GM12878 (cell line): ENCODE measurements at regions not wholly inside any gene's neighbourhood (a gene's known extent, or its start where the extent isn't known, plus 50 kb on each side); places are given as distances from the start of the nearest gene placed in this dataset.

Source experiments
- ATAC-seq: fragments of 200-7000 bp; cut with Tn5 transposase; 3 replicates; pipeline ENCODE4 v1.9.1; 2020; ENCODE audit warnings: mild to moderate bottlenecking, moderate library complexity
- BruUV-seq: library from RNA; stranded (reverse); fragments of 400-500 nt; replicated peaks from 2 replicates; lab custom pipeline; 2021; lab: Mats Ljungman, UMichigan
- CTCF ChIA-PET: fragments of 300-600 bp; sonication (Branson Sonifier 250); formaldehyde crosslinking; extraction: SDS; loops from one replicate; lab custom pipeline; 2021; ENCODE audit warnings: inconsistent platforms; lab: Yijun Ruan, JAX
- POLR2A ChIA-PET: fragments of 350-600 bp; formaldehyde crosslinking; extraction: SDS; loops from one replicate; lab custom pipeline; 2021; ENCODE audit warnings: inconsistent platforms; lab: Charles Lee
- RAD21 ChIA-PET: fragments of 300-600 bp; sonication (Branson Sonifier 250); formaldehyde crosslinking; loops from one replicate; lab custom pipeline; 2023; ENCODE audit warnings: antibody characterized with exemption; ENCODE audit not compliant: unreplicated experiment; lab: Charles Lee
- SMC1A ChIA-PET: fragments of 300-600 bp; sonication (Branson Sonifier 250); formaldehyde crosslinking; loops from one replicate; lab custom pipeline; 2023; ENCODE audit not compliant: unreplicated experiment, uncharacterized antibody; lab: Charles Lee
- DNase-seq: peaks from one replicate; pipeline ENCODE4 v3.0.0-alpha.2; 2011; ENCODE audit warnings: low read depth, low spot score
- FAIRE-seq: peaks from 3 replicates; lab custom pipeline; 2011; peaks lifted over from hg19 to GRCh38; lab: Jason Lieb, UNC
- H2AFZ ChIP-seq: 2 replicates; pipeline ENCODE4 v1.6.0; 2011; ENCODE audit warnings: low read depth, low read length, control low read depth; ENCODE audit not compliant: control insufficient read depth
- H3K27ac ChIP-seq: 2 replicates; pipeline ENCODE4 v1.5.1; 2011; ENCODE audit warnings: control low read depth; ENCODE audit not compliant: control insufficient read depth, insufficient read depth
- H3K27me3 ChIP-seq, 2 experiments: replicated peaks in 1 of 2; 2 replicates each; pipeline versions ENCODE4 v1.6.0 to v1.6.1; 2011; ENCODE audit warnings: low read length in 1 of 2; ENCODE audit not compliant: control insufficient read depth in 2 of 2, insufficient read depth in 2 of 2
- H3K36me3 ChIP-seq, 2 experiments: 2 replicates each; pipeline ENCODE4 v1.5.1; 2011; ENCODE audit warnings: low read length in 1 of 2; ENCODE audit not compliant: control insufficient read depth in 2 of 2, insufficient read depth in 2 of 2
- H3K4me1 ChIP-seq: 2 replicates; pipeline ENCODE4 v1.6.1; 2011; ENCODE audit warnings: mild to moderate bottlenecking, low read length, moderate library complexity, mixed read lengths; ENCODE audit not compliant: control insufficient read depth, insufficient read depth
- H3K4me2 ChIP-seq: 2 replicates; pipeline ENCODE4 v1.6.0; 2011; ENCODE audit warnings: control low read depth; ENCODE audit not compliant: control insufficient read depth, insufficient read depth
- H3K4me3 ChIP-seq: fragments of 200-600 bp; sonication (generic); 2 replicates; pipeline ENCODE4 v1.5.1; 2016
- H3K79me2 ChIP-seq: 2 replicates; pipeline ENCODE4 v1.6.0; 2011; ENCODE audit warnings: low read length; ENCODE audit not compliant: control insufficient read depth, insufficient read depth
- H3K9ac ChIP-seq: 2 replicates; pipeline ENCODE4 v1.8.0; 2011; ENCODE audit warnings: low read length, control low read depth, mixed read lengths; ENCODE audit not compliant: control insufficient read depth, insufficient read depth
- H3K9me3 ChIP-seq: replicated peaks from 3 replicates; pipeline ENCODE4 v1.5.1; 2011; ENCODE audit warnings: mild to moderate bottlenecking, low read length; ENCODE audit not compliant: control insufficient read depth, insufficient read depth
- H4K20me1 ChIP-seq: 2 replicates; pipeline ENCODE4 v1.6.0; 2011; ENCODE audit not compliant: control insufficient read depth, insufficient read depth
- BCL3 ChIP-seq: IDR thresholded peaks from 2 replicates; pipeline ENCODE4 v1.6.1; 2011; ENCODE audit warnings: borderline replicate concordance, low read depth, mild to moderate bottlenecking, moderate library complexity, low read length; ENCODE audit not compliant: insufficient read depth, poor library complexity, severe bottlenecking
- BCLAF1 ChIP-seq: fragments of 450-650 bp; IDR thresholded peaks from 2 replicates; pipeline ENCODE4 v1.6.1; 2017; ENCODE audit warnings: antibody characterized with exemption, mild to moderate bottlenecking, moderate library complexity
- CHD1 ChIP-seq: IDR thresholded peaks from 2 replicates; pipeline ENCODE4 v1.6.1; 2012; ENCODE audit warnings: low read depth, low read length, improper control_type of control experiment
- MEF2A ChIP-seq: IDR thresholded peaks from 2 replicates; pipeline ENCODE4 v1.6.1; 2011; ENCODE audit warnings: low read depth, mild to moderate bottlenecking, low read length, moderate library complexity; ENCODE audit not compliant: insufficient read depth
- POLR2A ChIP-seq: IDR thresholded peaks from 2 replicates; pipeline ENCODE4 v1.6.1; 2011; ENCODE audit warnings: low read depth, mild to moderate bottlenecking, low read length
- RAD21 ChIP-seq: IDR thresholded peaks from 2 replicates; pipeline ENCODE4 v1.6.1; 2011; ENCODE audit warnings: mild to moderate bottlenecking, low read depth, low read length, moderate library complexity; ENCODE audit not compliant: insufficient read depth
- SIN3A ChIP-seq: IDR thresholded peaks from 2 replicates; pipeline ENCODE4 v1.6.1; 2012; ENCODE audit warnings: low read depth, low read length, improper control_type of control experiment
- SREBF1 ChIP-seq: IDR thresholded peaks from 2 replicates; pipeline ENCODE4 v1.6.1; 2012; ENCODE audit warnings: mild to moderate bottlenecking, low read length
- STAT3 ChIP-seq: IDR thresholded peaks from 2 replicates; pipeline ENCODE4 v1.6.1; 2011; ENCODE audit warnings: low read depth, low read length, improper control_type of control experiment
- TBL1XR1 ChIP-seq: IDR thresholded peaks from 2 replicates; pipeline ENCODE4 v1.6.1; 2012; ENCODE audit warnings: low read depth, low read length, improper control_type of control experiment
- ZBTB33 ChIP-seq: fragments of 450-650 bp; IDR thresholded peaks from 2 replicates; pipeline ENCODE4 v1.6.1; 2017; ENCODE audit warnings: mild to moderate bottlenecking
- WGBS: methylation state at CpG from one replicate; pipeline ENCODE4 v1.1.6; 2016; ENCODE audit warnings: low lambda C conversion rate; ENCODE audit not compliant: insufficient replicate concordance, insufficient coverage; ENCODE audit errors: missing lambda C conversion rate; 5-methylcytosine and 5-hydroxymethylcytosine counted together
- in situ Hi-C: fragments of 300-500 bp; cut with MboI; formaldehyde crosslinking; loops from 9 replicates; pipeline ENCODE4 v1.14.3; 2018; ENCODE audit warnings: mixed read lengths
- intact Hi-C: fragments of 100-400 bp; cut with micrococcal nuclease; formaldehyde crosslinking; loops from one replicate; pipeline ENCODE4 v1.14.2; 2022; ENCODE audit not compliant: unreplicated experiment

GRCh38 chr14:105931808-105932483, 405.6 kb downstream of the TMEM121 start:
- Histone ChIP-seq H2AFZ (no peak overlapping the region), H3K9ac (no peak overlapping the region), H3K79me2 (no peaks in the 10 kb centered on the region), H3K4me3 (no peak overlapping the region), H3K27me3 (no peaks in the 10 kb centered on the region), H3K36me3 (no peaks in the 10 kb centered on the region), H4K20me1 (no peaks in the 10 kb centered on the region), H3K4me1 (no peaks in the 10 kb centered on the region; the same call in 1 of the 2 replicates), H3K9me3 (no peaks in the 10 kb centered on the region; the same call in 2 of the 3 replicates), H3K4me2 (no peak overlapping the region), H3K27ac (no peak overlapping the region)
- intact Hi-C loops: no loop called here
- ChIA-PET CTCF (no interaction called here), SMC1A (no interaction called here), RAD21 (no interaction called here), POLR2A (no interaction called here)
- TF ChIP-seq CHD1 (no peak), SREBF1 (no peak), TBL1XR1 (no peak), BCL3 (peak; percentile 90), RAD21 (peak; percentile 49), MEF2A (no peak), ZBTB33 (no peak), POLR2A (peak; percentile 46; the same call in 1 of the 2 replicates), STAT3 (no peak), BCLAF1 (no peak), SIN3A (no peak)
- no CpG with 5 or more reads among the region's 13 CpGs for WGBS
- in situ Hi-C loops: no loop called here
- FAIRE-seq (no peak), ATAC-seq (no peak), DNase-seq (no peak)
- BruUV-seq: no TSS peak
